RPMI8226 (cell line): ENCODE measurements at regions not wholly inside any gene's neighbourhood (a gene's known extent, or its start where the extent isn't known, plus 50 kb on each side); places are given as distances from the start of the nearest gene placed in this dataset.
"Not testable (repeated sequence)": the region's sequence is repeated elsewhere in the genome, so short reads cannot be mapped to it uniquely, and the experiment has no call there.

Source experiments
- DNase-seq: peaks from one replicate; pipeline ENCODE4 v3.0.0-alpha.2; 2015

GRCh38 chr11:37371346-37371970, 773.4 kb upstream of the RAG2 start:
- no peak for DNase-seq

- no peak for DNase-seq
Observed at GRCh38 chr11:37370817-37371216, 772.8 kb upstream of the RAG2 start.

GRCh38 chr11:37364246-37364839, 766.3 kb upstream of the RAG2 start:
- no peak for DNase-seq

- no peak for DNase-seq
Observed at GRCh38 chr11:37353192-37353591, 755.2 kb upstream of the RAG2 start.

GRCh38 chr11:37352485-37352884, 754.4 kb upstream of the RAG2 start:
- DNase-seq: no peak

- no peak for DNase-seq
Observed at GRCh38 chr11:37343290-37343689, 745.3 kb upstream of the RAG2 start.

GRCh38 chr11:37336401-37336800, 738.4 kb upstream of the RAG2 start:
- no peak for DNase-seq

- no peak for DNase-seq
Observed at GRCh38 chr11:37333345-37333744, 735.3 kb upstream of the RAG2 start.

- DNase-seq: no peak
Observed at GRCh38 chr11:37323843-37324242, 725.8 kb upstream of the RAG2 start.

- no peak for DNase-seq
Observed at GRCh38 chr11:37322333-37323194, 724.5 kb upstream of the RAG2 start.

GRCh38 chr11:37320921-37321320, 722.9 kb upstream of the RAG2 start:
- no peak for DNase-seq

- DNase-seq: no peak
Observed at GRCh38 chr11:37317803-37318202, 719.8 kb upstream of the RAG2 start.

- DNase-seq: no peak
Observed at GRCh38 chr11:37313266-37313665, 715.2 kb upstream of the RAG2 start.

- DNase-seq: no peak
Observed at GRCh38 chr11:37306563-37306962, 708.5 kb upstream of the RAG2 start.

- not testable (repeated sequence) for DNase-seq
Observed at GRCh38 chr11:37301405-37301804, 703.4 kb upstream of the RAG2 start.

GRCh38 chr11:37298173-37298572, 700.1 kb upstream of the RAG2 start:
- no peak for DNase-seq

GRCh38 chr11:37286890-37287289, 688.9 kb upstream of the RAG2 start:
- DNase-seq: no peak

- DNase-seq: no peak
Observed at GRCh38 chr11:37282367-37282766, 684.3 kb upstream of the RAG2 start.

- DNase-seq: no peak
Observed at GRCh38 chr11:37280200-37280599, 682.2 kb upstream of the RAG2 start.

- DNase-seq: no peak
Observed at GRCh38 chr11:37277896-37278465, 679.9 kb upstream of the RAG2 start.

GRCh38 chr11:37264783-37265182, 666.7 kb upstream of the RAG2 start:
- no peak for DNase-seq

GRCh38 chr11:37264060-37264459, 666.0 kb upstream of the RAG2 start:
- DNase-seq: no peak

GRCh38 chr11:37263467-37263866, 665.4 kb upstream of the RAG2 start:
- DNase-seq: not testable (repeated sequence)

GRCh38 chr11:37259734-37260133, 661.7 kb upstream of the RAG2 start:
- no peak for DNase-seq
